ENCODE measurements at regions not wholly inside any gene's neighbourhood (a gene's known extent, or its start where the extent isn't known, plus 50 kb on each side); places are given as distances from the start of the nearest gene placed in this dataset.
"Not testable (repeated sequence)": the region's sequence is repeated elsewhere in the genome, so short reads cannot be mapped to it uniquely, and the experiment has no call there.

GRCh38 chr2:58448065-58448507 lies 207.0 kb upstream of the FANCL start:
- DNase-seq (ENCODE audit: low read depth in 2 of 2), result no peak

- DNase-seq (ENCODE audit: low read depth in 2 of 2), result no peak
Measured at GRCh38 chr2:58447586-58447985, 206.5 kb upstream of the FANCL start.

- DNase-seq (ENCODE audit: low read depth in 2 of 2), result no peak
Measured at GRCh38 chr2:58441643-58442042, 200.5 kb upstream of the FANCL start.

GRCh38 chr2:58436872-58437271 lies 195.7 kb upstream of the FANCL start:
- no peak for DNase-seq (ENCODE audit: low read depth in 2 of 2)

GRCh38 chr2:58435246-58435645 lies 194.1 kb upstream of the FANCL start:
- no peak for DNase-seq (ENCODE audit: low read depth in 2 of 2)

- no peak for DNase-seq (ENCODE audit: low read depth in 2 of 2)
Measured at GRCh38 chr2:58434692-58435091, 193.6 kb upstream of the FANCL start.

GRCh38 chr2:58432491-58433170 lies 191.5 kb upstream of the FANCL start:
- no peak for DNase-seq (ENCODE audit: low read depth in 2 of 2)

GRCh38 chr2:58429014-58429875 lies 188.1 kb upstream of the FANCL start:
- no peak for DNase-seq (ENCODE audit: low read depth in 2 of 2)

GRCh38 chr2:58428096-58429013 lies 187.2 kb upstream of the FANCL start:
- no peak for DNase-seq (ENCODE audit: low read depth in 2 of 2)

- DNase-seq (ENCODE audit: low read depth in 2 of 2), result no peak
Measured at GRCh38 chr2:58427572-58428095, 186.5 kb upstream of the FANCL start.

GRCh38 chr2:58425368-58425767 lies 184.2 kb upstream of the FANCL start:
- DNase-seq (ENCODE audit: low read depth in 2 of 2), result no peak

- no peak for DNase-seq (ENCODE audit: low read depth in 2 of 2)
Measured at GRCh38 chr2:58419983-58420382, 178.9 kb upstream of the FANCL start.

- DNase-seq (ENCODE audit: low read depth in 2 of 2), result no peak
Measured at GRCh38 chr2:58416696-58417095, 175.6 kb upstream of the FANCL start.

GRCh38 chr2:58414506-58414905 lies 173.4 kb upstream of the FANCL start:
- no peak for DNase-seq (ENCODE audit: low read depth in 2 of 2)

- no peak for DNase-seq (ENCODE audit: low read depth in 2 of 2)
Measured at GRCh38 chr2:58410549-58410948, 169.4 kb upstream of the FANCL start.

- DNase-seq (ENCODE audit: low read depth in 2 of 2), result no peak
Measured at GRCh38 chr2:58407487-58407886, 166.4 kb upstream of the FANCL start.

GRCh38 chr2:58405341-58405740 lies 164.2 kb upstream of the FANCL start:
- no peak for DNase-seq (ENCODE audit: low read depth in 2 of 2)

GRCh38 chr2:58401936-58402335 lies 160.8 kb upstream of the FANCL start:
- no peak for DNase-seq (ENCODE audit: low read depth in 2 of 2)

- DNase-seq (ENCODE audit: low read depth in 2 of 2), result no peak
Measured at GRCh38 chr2:58398406-58398805, 157.3 kb upstream of the FANCL start.

- no peak for DNase-seq (ENCODE audit: low read depth in 2 of 2)
Measured at GRCh38 chr2:58387701-58388100, 146.6 kb upstream of the FANCL start.

- DNase-seq (ENCODE audit: low read depth in 2 of 2), result not testable (repeated sequence)
Measured at GRCh38 chr2:58386904-58387303, 145.8 kb upstream of the FANCL start.

GRCh38 chr2:58378152-58378551 lies 137.0 kb upstream of the FANCL start:
- DNase-seq (ENCODE audit: low read depth in 2 of 2), result no peak

All from stimulated activated CD8-positive, alpha-beta memory T cell treated with anti-CD3 and anti-CD28 coated beads, Interleukin-15, amount 100 ng/mL, for 4 hours (primary cell).